SW 1271 (cell line): ENCODE measurements at regions not wholly inside any gene's neighbourhood (a gene's known extent, or its start where the extent isn't known, plus 50 kb on each side); places are given as distances from the start of the nearest gene placed in this dataset.
"Not testable (repeated sequence)": the region's sequence is repeated elsewhere in the genome, so short reads cannot be mapped to it uniquely, and the experiment has no call there.

ENCODE experiments used
- DNase-seq, 2 experiments: peaks; one replicate each; lab custom pipeline; 2025; lab: John Stamatoyannopoulos, UW

GRCh38 chrX:28408017-28408723 lies 179.1 kb upstream of the IL1RAPL1 start:
- DNase-seq: no peak

- no peak for DNase-seq
Observed at GRCh38 chrX:28398342-28398741, 188.9 kb upstream of the IL1RAPL1 start.

GRCh38 chrX:28391528-28391927 lies 195.7 kb upstream of the IL1RAPL1 start:
- DNase-seq: no peak

GRCh38 chrX:28379103-28379502 lies 208.1 kb upstream of the IL1RAPL1 start:
- no peak for DNase-seq

GRCh38 chrX:28367649-28368048 lies 219.6 kb upstream of the IL1RAPL1 start:
- DNase-seq: not testable (repeated sequence)

- DNase-seq: no peak
Observed at GRCh38 chrX:28351801-28352200, 235.4 kb upstream of the IL1RAPL1 start.

- DNase-seq: no peak
Observed at GRCh38 chrX:28349888-28350287, 237.4 kb upstream of the IL1RAPL1 start.

GRCh38 chrX:28347476-28347875 lies 239.8 kb upstream of the IL1RAPL1 start:
- no peak for DNase-seq

GRCh38 chrX:28329156-28329555 lies 258.1 kb upstream of the IL1RAPL1 start:
- no peak for DNase-seq

GRCh38 chrX:28324321-28324721 lies 262.9 kb upstream of the IL1RAPL1 start:
- DNase-seq: no peak

- no peak for DNase-seq
Observed at GRCh38 chrX:28321286-28321685, 266.0 kb upstream of the IL1RAPL1 start.

- DNase-seq: no peak
Observed at GRCh38 chrX:28312965-28313364, 274.3 kb upstream of the IL1RAPL1 start.

- DNase-seq: no peak
Observed at GRCh38 chrX:28312259-28312658, 275.0 kb upstream of the IL1RAPL1 start.

- DNase-seq: no peak
Observed at GRCh38 chrX:28311466-28311865, 275.8 kb upstream of the IL1RAPL1 start.

- DNase-seq: no peak
Observed at GRCh38 chrX:28303486-28303885, 283.8 kb upstream of the IL1RAPL1 start.

- no peak for DNase-seq
Observed at GRCh38 chrX:28278726-28279125, 297.5 kb upstream of the DCAF8L1 start.

- no peak for DNase-seq
Observed at GRCh38 chrX:28278251-28278650, 297.0 kb upstream of the DCAF8L1 start.

GRCh38 chrX:28273736-28274135 lies 292.5 kb upstream of the DCAF8L1 start:
- DNase-seq: no peak

- no peak for DNase-seq
Observed at GRCh38 chrX:28246675-28247074, 265.4 kb upstream of the DCAF8L1 start.

GRCh38 chrX:28229217-28229616 lies 248.0 kb upstream of the DCAF8L1 start:
- no peak for DNase-seq

GRCh38 chrX:28225513-28225912 lies 244.3 kb upstream of the DCAF8L1 start:
- no peak for DNase-seq

GRCh38 chrX:28223991-28224390 lies 242.7 kb upstream of the DCAF8L1 start:
- no peak for DNase-seq

- no peak for DNase-seq
Observed at GRCh38 chrX:28223469-28223868, 242.2 kb upstream of the DCAF8L1 start.

GRCh38 chrX:28205905-28206304 lies 224.7 kb upstream of the DCAF8L1 start:
- DNase-seq: no peak
